HEK293T (cell line): ENCODE measurements at regions not wholly inside any gene's neighbourhood (a gene's known extent, or its start where the extent isn't known, plus 50 kb on each side); places are given as distances from the start of the nearest gene placed in this dataset.

Experiments
- ARNT ChIP-seq: fragments of 450-650 bp; IDR thresholded peaks from 2 replicates; pipeline ENCODE4 v1.6.1; 2017; ENCODE audit warnings: mild to moderate bottlenecking
- BHLHE40 ChIP-seq: fragments of 450-650 bp; IDR thresholded peaks from 2 replicates; pipeline ENCODE4 v1.6.1; 2016; ENCODE audit warnings: mild to moderate bottlenecking, moderate library complexity, borderline replicate concordance
- CTBP1 ChIP-seq: fragments of 450-650 bp; IDR thresholded peaks from 2 replicates; pipeline ENCODE4 v1.6.1; 2016; ENCODE audit warnings: borderline replicate concordance
- ELF4 ChIP-seq: fragments of 450-650 bp; IDR thresholded peaks from 2 replicates; pipeline ENCODE4 v1.6.1; 2017; ENCODE audit warnings: antibody characterized with exemption
- FOXK2 ChIP-seq: fragments of 450-650 bp; IDR thresholded peaks from 2 replicates; pipeline ENCODE4 v1.6.1; 2016; ENCODE audit warnings: mild to moderate bottlenecking
- FOXM1 ChIP-seq: fragments of 450-650 bp; IDR thresholded peaks from 2 replicates; pipeline ENCODE4 v1.6.1; 2017; ENCODE audit warnings: mild to moderate bottlenecking, borderline replicate concordance
- PKNOX1 ChIP-seq: fragments of 450-650 bp; IDR thresholded peaks from 2 replicates; pipeline ENCODE4 v1.6.1; 2016
- SP1 ChIP-seq: fragments of 450-650 bp; IDR thresholded peaks from 2 replicates; pipeline ENCODE4 v1.6.1; 2017
- TARDBP ChIP-seq: fragments of 450-650 bp; IDR thresholded peaks from 2 replicates; pipeline ENCODE4 v1.6.1; 2016
- ZNF384 ChIP-seq: fragments of 450-650 bp; IDR thresholded peaks from 2 replicates; pipeline ENCODE4 v1.6.1; 2016

- no peak for TF ChIP-seq BHLHE40
- no peak for TF ChIP-seq ELF4
- no peak for TF ChIP-seq FOXK2
- no peak for TF ChIP-seq CTBP1
- no peak for TF ChIP-seq PKNOX1
- no peak for TF ChIP-seq ARNT
- no peak for TF ChIP-seq SP1
- no peak for TF ChIP-seq TARDBP
- TF ChIP-seq ZNF384: no peak
- no peak for TF ChIP-seq FOXM1
These were observed 162.9 kb downstream of the NHLRC3 start for GRCh38 chr13:39201180-39201579.
